ENCODE measurements at regions not wholly inside any gene's neighbourhood (a gene's known extent, or its start where the extent isn't known, plus 50 kb on each side); places are given as distances from the start of the nearest gene placed in this dataset.

DNA sequence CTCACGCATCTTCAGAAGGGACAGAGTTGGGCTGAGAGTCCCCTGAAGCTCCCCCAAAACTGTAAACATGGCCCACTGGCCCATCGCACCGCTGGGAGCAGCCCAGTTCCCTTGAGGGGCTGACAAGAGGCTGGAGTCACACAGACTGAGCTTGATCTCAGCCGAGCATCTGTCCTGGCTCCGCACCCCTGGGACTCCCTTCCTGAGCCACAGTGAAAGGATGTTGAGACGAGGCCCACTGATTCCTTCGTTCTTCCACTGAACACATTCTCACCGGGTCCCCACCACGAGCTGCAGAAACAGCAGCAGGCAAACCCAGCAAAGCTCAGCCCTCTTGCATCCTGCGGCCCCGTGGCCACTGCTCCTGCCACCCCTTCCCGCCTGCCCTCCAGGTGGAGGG lies 145.9 kb upstream of the CIBAR2 start:
- H3K4me3 ChIP-seq (ENCODE audit: low read length): no peak overlapping the region
- no peaks in the 10 kb centered on the region for H3K36me3 ChIP-seq (ENCODE audit: control insufficient read depth, insufficient read depth, low read length)
- no peak overlapping the region for H3K9ac ChIP-seq (ENCODE audit: low read length)
- no peaks in the 10 kb centered on the region for H3K4me1 ChIP-seq (ENCODE audit: control insufficient read depth, insufficient read depth, low read length)
- H3K27me3 ChIP-seq (ENCODE audit: control insufficient read depth, insufficient read depth, low read length): no peaks in the 10 kb centered on the region
- H3K27ac ChIP-seq (ENCODE audit: low read depth, low read length): no peak overlapping the region

DNA sequence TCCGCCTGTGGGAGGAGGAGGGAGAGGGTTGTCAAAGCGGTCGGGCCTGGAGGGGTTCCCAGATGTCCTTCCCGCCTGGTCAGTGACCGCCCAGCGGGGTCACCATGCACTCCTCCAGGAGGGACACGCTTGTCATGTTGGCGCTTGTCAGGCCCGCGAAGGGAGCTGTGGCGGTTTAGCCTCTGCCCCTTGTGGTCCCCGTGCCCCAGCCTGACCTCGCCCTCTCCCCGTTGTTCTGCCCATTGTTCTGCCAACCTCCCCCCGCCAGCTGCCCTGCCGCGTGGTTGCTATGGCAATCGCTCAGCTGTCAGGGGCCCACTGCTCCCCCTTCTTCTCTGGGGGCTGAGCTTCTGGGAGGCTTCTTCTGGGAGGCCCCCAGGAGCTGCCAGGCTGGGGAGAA lies 146.4 kb upstream of the CIBAR2 start:
- Histone ChIP-seq H3K27me3 (ENCODE audit: control insufficient read depth, insufficient read depth, low read length) (no peaks in the 10 kb centered on the region), H3K4me1 (ENCODE audit: control insufficient read depth, insufficient read depth, low read length) (no peaks in the 10 kb centered on the region), H3K36me3 (ENCODE audit: control insufficient read depth, insufficient read depth, low read length) (no peaks in the 10 kb centered on the region), H3K27ac (ENCODE audit: low read depth, low read length) (no peak overlapping the region), H3K4me3 (ENCODE audit: low read length) (no peak overlapping the region), H3K9ac (ENCODE audit: low read length) (no peak overlapping the region)

DNA sequence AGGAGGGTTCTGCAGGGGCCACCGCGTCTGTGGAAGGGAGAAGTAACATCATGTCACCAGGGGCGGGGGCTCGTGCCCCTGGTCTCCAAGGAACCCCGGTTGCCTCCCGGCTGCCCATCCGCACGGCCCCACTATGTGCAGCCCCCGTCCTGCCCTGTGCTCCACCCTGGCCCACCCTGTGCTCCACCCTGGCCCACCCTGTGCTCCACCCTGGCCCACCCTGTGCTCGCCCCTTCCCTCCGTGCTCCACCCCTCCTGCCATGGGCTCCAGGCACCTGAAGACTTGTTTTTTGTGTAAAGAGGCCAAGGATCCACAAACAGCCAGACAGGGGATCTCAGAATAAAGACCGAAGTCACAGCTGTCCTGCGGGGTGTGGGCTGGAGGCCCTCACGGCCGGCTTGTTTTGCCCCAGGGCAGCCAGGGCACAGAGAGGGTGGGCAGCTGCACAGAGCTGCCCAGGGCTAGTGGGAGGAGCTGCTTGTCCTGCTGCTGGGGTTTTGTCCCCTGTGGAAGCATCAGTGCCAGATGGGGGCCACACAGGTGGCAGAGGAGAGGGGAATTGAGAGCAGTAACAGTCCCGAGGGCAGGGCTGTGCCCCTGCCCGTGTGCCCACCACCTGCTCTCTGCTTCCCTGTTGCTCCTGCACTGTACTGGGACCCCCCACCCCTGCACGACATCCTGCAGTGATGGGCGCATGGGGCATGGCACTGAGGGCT lies 147.0 kb upstream of the CIBAR2 start:
- Histone ChIP-seq H3K9ac (ENCODE audit: low read length) (no peak overlapping the region), H3K4me3 (ENCODE audit: low read length) (no peak overlapping the region), H3K27me3 (ENCODE audit: control insufficient read depth, insufficient read depth, low read length) (no peaks in the 10 kb centered on the region), H3K36me3 (ENCODE audit: control insufficient read depth, insufficient read depth, low read length) (no peaks in the 10 kb centered on the region), H3K4me1 (ENCODE audit: control insufficient read depth, insufficient read depth, low read length) (no peaks in the 10 kb centered on the region), H3K27ac (ENCODE audit: low read depth, low read length) (no peak overlapping the region)

DNA sequence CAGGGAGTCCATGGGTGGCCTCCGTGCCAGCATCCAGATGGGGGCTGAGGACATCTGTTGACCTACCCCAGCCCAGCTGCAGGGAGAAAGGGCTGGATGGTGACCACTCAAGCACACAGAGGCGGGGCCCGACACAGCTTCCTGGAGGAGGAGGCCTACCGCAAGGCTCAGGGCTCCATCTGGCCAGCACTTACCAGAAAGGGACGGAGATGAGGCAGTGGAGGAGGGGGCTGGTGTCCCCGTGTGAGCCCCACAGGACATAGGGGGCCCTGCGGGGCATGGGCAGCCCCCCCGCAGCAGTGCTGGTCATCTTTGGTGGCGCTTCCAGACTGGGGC lies 147.5 kb upstream of the CIBAR2 start:
- H3K27ac ChIP-seq (ENCODE audit: low read depth, low read length): no peak overlapping the region
- H3K4me1 ChIP-seq (ENCODE audit: control insufficient read depth, insufficient read depth, low read length): no peaks in the 10 kb centered on the region
- H3K4me3 ChIP-seq (ENCODE audit: low read length): no peak overlapping the region
- no peak overlapping the region for H3K9ac ChIP-seq (ENCODE audit: low read length)
- H3K36me3 ChIP-seq (ENCODE audit: control insufficient read depth, insufficient read depth, low read length): no peaks in the 10 kb centered on the region
- no peaks in the 10 kb centered on the region for H3K27me3 ChIP-seq (ENCODE audit: control insufficient read depth, insufficient read depth, low read length)

DNA sequence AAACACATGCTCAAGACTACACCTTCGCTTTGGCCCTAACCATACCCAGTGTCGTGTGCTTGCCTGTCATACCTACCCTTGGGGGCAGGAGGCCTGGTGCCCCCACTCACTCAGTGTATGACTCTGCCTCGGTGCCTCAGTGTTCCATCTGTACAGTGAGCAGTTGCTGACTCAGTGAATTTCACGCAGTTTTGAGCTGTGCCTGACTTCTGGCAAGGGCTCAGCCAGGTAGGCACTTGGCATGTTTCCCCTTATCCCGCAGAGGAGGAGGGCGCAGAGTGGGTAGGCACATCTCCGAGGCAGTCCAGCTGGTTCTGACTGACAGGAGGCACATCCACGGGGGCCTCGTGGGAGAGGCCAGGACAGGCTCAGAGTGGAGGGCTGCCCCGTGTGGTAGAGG lies 148.9 kb upstream of the CIBAR2 start:
- no peak overlapping the region for H3K4me3 ChIP-seq (ENCODE audit: low read length)
- H3K27me3 ChIP-seq (ENCODE audit: control insufficient read depth, insufficient read depth, low read length): no peaks in the 10 kb centered on the region
- no peak overlapping the region for H3K9ac ChIP-seq (ENCODE audit: low read length)
- no peak overlapping the region for H3K27ac ChIP-seq (ENCODE audit: low read depth, low read length)
- H3K4me1 ChIP-seq (ENCODE audit: control insufficient read depth, insufficient read depth, low read length): no peaks in the 10 kb centered on the region
- H3K36me3 ChIP-seq (ENCODE audit: control insufficient read depth, insufficient read depth, low read length): no peaks in the 10 kb centered on the region

DNA sequence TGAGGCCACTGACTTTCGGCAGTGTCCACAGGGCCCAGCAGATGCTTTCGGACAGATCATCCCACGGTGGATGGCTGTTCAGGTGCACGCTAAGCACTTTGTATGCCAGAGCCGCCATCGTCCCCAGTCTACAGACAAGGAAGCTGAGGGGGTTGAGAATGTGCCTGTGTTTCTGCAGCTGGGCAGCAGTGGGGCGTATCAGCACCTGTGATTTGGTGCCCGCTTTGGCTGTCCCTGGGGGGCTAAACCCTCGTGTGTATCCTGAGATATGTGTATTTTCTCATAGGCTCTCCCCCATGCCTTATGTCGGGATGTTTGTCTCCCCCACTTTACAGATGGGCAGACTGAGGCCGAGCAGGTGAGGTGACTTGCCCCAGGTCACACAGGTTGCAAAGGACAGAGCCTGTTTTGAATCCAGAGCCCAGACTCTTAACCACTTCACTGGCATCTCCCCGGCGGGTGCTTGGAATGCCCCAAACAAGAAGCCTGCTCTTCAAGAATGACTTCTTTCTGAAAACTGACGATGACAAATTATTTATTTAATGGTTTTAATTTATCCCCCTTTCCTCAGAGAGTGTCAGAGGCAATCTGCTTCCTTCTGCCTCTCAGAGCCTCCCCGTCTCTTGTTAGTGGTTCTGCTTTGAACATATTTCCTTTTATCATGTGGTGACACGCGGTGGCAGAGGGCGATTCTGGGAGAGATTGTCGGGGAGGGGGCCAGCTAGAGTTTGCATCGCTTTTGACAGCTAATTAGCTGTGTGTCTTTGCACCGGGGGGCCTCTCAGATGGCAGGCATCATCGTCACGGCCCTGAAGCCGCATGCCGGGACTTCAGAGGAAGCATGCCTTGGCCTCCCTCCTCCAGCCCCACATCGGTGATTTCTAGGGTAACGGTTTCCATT lies 149.6 kb upstream of the CIBAR2 start:
- Histone ChIP-seq H3K27ac (ENCODE audit: low read depth, low read length) (no peak overlapping the region), H3K36me3 (ENCODE audit: control insufficient read depth, insufficient read depth, low read length) (no peaks in the 10 kb centered on the region), H3K9ac (ENCODE audit: low read length) (no peak overlapping the region), H3K27me3 (ENCODE audit: control insufficient read depth, insufficient read depth, low read length) (no peaks in the 10 kb centered on the region), H3K4me1 (ENCODE audit: control insufficient read depth, insufficient read depth, low read length) (no peaks in the 10 kb centered on the region), H3K4me3 (ENCODE audit: low read length) (no peak overlapping the region)

DNA sequence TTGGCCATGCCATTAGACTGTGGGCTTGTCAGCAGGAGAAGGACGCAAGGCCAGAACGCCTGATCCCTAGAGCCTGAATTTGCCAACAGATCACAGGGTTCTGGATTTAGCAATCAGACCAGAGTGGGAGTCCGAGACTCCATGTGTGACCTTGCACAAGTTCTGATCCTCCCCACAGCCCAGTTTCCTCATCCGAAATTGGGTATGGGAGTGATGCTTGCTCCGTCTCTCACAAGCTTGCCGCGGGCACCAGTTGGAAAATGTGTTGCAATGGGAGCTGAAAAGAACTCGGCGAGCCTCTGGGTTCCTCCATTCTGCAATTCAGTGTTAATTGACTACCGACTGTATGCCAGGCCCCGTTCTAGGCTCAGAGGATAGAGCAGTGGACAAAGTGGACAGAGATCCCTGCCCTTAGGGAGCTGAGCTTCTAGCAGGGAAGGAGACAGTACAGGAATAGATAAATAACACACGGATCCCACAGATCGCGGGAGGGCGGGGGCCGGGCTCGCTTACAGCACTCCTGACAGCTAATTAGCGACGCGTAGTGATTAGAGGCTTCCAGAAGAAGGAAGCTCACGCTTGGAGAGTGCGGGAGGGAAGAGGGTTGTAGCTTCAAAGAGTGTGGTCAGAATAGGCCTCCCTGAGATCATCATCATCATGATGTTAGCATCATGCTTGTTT lies 150.4 kb upstream of the CIBAR2 start:
- H3K27ac ChIP-seq (ENCODE audit: low read depth, low read length): no peak overlapping the region
- H3K36me3 ChIP-seq (ENCODE audit: control insufficient read depth, insufficient read depth, low read length): no peaks in the 10 kb centered on the region
- H3K4me3 ChIP-seq (ENCODE audit: low read length): no peak overlapping the region
- no peaks in the 10 kb centered on the region for H3K4me1 ChIP-seq (ENCODE audit: control insufficient read depth, insufficient read depth, low read length)
- no peak overlapping the region for H3K9ac ChIP-seq (ENCODE audit: low read length)
- no peaks in the 10 kb centered on the region for H3K27me3 ChIP-seq (ENCODE audit: control insufficient read depth, insufficient read depth, low read length)

DNA sequence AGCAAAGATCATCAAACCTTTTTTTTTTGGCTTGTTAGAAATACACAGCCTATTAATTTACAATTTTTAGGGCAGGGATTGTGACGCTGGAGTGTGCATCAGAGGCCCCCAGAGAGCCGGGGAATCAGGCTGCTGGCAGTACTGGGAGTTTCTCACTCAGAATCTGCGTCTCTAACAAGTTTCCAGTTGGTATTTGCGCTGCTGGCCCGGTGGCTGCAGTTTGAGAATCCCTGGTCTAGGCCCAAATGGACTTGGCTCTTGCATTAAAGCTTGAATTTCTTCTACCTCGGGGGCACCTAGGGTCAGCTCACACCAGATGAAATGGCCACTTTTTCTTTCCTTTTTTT lies 150.9 kb upstream of the CIBAR2 start:
- Histone ChIP-seq H3K27me3 (ENCODE audit: control insufficient read depth, insufficient read depth, low read length) (no peaks in the 10 kb centered on the region), H3K4me1 (ENCODE audit: control insufficient read depth, insufficient read depth, low read length) (no peaks in the 10 kb centered on the region), H3K27ac (ENCODE audit: low read depth, low read length) (no peak overlapping the region), H3K36me3 (ENCODE audit: control insufficient read depth, insufficient read depth, low read length) (no peaks in the 10 kb centered on the region), H3K9ac (ENCODE audit: low read length) (no peak overlapping the region), H3K4me3 (ENCODE audit: low read length) (no peak overlapping the region)

DNA sequence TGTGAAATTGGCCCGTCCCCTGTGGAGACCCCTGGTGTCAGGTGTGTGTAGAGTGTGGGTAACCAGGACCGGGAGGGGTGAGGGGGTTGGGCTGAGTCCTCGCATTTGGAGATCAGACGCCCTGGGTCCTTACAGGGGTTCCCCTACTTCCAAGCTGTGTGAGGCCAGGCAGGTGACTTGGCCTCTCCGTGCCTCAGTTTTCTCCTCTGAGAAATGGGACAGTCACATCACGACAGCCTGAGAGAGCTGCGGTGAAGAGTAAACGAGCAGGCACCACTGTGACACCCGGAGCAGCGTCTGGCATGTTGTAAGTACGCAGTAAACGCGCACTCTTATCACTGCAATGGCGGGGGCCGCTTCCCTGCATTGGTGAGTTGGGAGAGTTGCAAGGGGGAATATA lies 152.5 kb upstream of the CIBAR2 start:
- H3K27me3 ChIP-seq (ENCODE audit: control insufficient read depth, insufficient read depth, low read length): no peaks in the 10 kb centered on the region
- H3K36me3 ChIP-seq (ENCODE audit: control insufficient read depth, insufficient read depth, low read length): no peaks in the 10 kb centered on the region
- no peak overlapping the region for H3K27ac ChIP-seq (ENCODE audit: low read depth, low read length)
- H3K4me1 ChIP-seq (ENCODE audit: control insufficient read depth, insufficient read depth, low read length): no peaks in the 10 kb centered on the region
- H3K4me3 ChIP-seq (ENCODE audit: low read length): no peak overlapping the region
- no peak overlapping the region for H3K9ac ChIP-seq (ENCODE audit: low read length)

DNA sequence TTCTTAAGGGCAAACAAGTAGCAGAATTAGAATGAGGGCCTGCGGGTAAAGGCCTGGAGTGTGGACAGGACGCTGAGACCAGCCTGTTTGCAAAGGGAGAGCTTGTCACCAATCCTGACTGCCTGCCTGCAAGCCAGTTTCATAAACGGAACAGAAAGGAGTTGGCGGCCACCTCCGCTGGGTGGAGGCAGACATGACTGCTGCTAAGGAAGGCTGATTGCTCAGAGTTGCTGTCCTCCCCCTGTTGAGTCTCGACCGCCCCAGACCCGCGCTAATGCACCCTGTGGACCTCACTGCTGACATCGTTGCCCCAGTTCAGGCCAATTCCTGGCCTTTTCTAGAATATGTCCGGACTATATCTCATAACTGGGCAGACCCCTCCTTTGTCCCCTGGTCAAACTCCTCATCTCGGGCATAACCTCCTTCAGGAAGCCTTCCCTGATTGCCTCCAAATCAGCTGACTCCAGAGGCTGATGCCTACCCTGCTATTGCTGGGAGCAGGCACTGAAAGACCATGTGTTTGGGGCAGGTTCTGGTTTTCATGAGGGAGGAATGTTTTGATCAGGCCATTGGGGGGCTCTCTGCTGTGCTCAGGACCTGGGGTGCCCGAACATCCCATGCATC lies 153.0 kb upstream of the CIBAR2 start:
- Histone ChIP-seq H3K27me3 (ENCODE audit: control insufficient read depth, insufficient read depth, low read length) (no peaks in the 10 kb centered on the region), H3K9ac (ENCODE audit: low read length) (no peak overlapping the region), H3K36me3 (ENCODE audit: control insufficient read depth, insufficient read depth, low read length) (no peaks in the 10 kb centered on the region), H3K4me3 (ENCODE audit: low read length) (no peak overlapping the region), H3K4me1 (ENCODE audit: control insufficient read depth, insufficient read depth, low read length) (no peaks in the 10 kb centered on the region), H3K27ac (ENCODE audit: low read depth, low read length) (no peak overlapping the region)

DNA sequence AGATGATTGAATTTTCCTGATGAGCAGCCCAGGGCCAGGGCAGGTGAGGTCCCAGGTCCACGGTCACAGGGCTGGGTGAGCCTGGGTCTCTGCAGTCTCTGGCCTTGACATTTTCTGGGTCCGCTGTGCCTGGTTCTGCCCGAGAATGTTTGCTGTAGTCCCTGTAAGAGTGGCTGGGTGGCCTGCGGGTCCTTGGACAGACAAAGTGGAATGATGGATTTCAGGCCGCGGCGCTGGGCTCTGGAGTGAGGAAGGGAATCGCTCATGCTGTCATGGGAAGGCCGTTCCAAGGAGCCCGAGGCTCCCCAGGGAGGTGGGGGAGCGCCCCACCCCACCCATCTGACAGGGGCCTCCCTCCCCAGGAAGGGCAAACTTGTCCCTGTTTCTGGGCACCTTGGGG lies 153.5 kb upstream of the CIBAR2 start:
- Histone ChIP-seq H3K4me1 (ENCODE audit: control insufficient read depth, insufficient read depth, low read length) (no peaks in the 10 kb centered on the region), H3K9ac (ENCODE audit: low read length) (no peak overlapping the region)

DNA sequence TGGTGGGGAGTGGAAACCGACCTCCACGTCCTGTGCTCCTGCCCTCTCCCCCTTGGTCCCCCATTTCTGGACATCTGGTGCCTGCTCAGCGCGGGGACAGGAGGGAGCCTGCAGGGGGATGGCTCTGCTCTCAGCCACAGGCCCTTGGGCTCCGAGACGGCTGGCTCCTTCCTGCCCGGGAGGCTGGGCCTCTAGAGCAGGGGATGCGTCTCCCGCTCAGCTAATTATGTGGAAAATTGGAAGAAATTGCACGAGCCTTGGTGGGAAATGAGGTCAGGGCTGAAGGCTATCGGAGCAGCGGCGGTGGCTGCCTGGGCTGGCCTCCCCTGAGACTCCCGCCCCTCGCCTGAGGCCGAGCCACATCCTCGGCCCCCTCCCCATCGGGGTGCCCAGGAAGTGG lies 154.6 kb upstream of the CIBAR2 start:
- no peak overlapping the region for H3K27ac ChIP-seq (ENCODE audit: low read depth, low read length)
- no peaks in the 10 kb centered on the region for H3K27me3 ChIP-seq (ENCODE audit: control insufficient read depth, insufficient read depth, low read length)
- H3K4me3 ChIP-seq (ENCODE audit: low read length): no peak overlapping the region
- no peak overlapping the region for H3K9ac ChIP-seq (ENCODE audit: low read length)
- H3K4me1 ChIP-seq (ENCODE audit: control insufficient read depth, insufficient read depth, low read length): no peaks in the 10 kb centered on the region
- H3K36me3 ChIP-seq (ENCODE audit: control insufficient read depth, insufficient read depth, low read length): no peaks in the 10 kb centered on the region

More for the DNA sequence above, 153.5 kb upstream of the CIBAR2 start:
- Histone ChIP-seq H3K27ac (ENCODE audit: low read depth, low read length) (no peak overlapping the region), H3K4me3 (ENCODE audit: low read length) (no peak overlapping the region), H3K36me3 (ENCODE audit: control insufficient read depth, insufficient read depth, low read length) (no peaks in the 10 kb centered on the region), H3K27me3 (ENCODE audit: control insufficient read depth, insufficient read depth, low read length) (no peaks in the 10 kb centered on the region)
